ENCODE measurements at regions not wholly inside any gene's neighbourhood (a gene's known extent, or its start where the extent isn't known, plus 50 kb on each side); places are given as distances from the start of the nearest gene placed in this dataset.

GRCh38 chr13:109647053-109647452 is 139.3 kb downstream of the IRS2 start:
- peak; percentile 50 for DNase-seq (ENCODE audit: low read depth, low spot score)
- H3K27ac ChIP-seq = no peak overlapping the region

GRCh38 chr13:109646423-109646822 is 140.0 kb downstream of the IRS2 start:
- no peak overlapping the region for H3K27ac ChIP-seq
- no peak for DNase-seq (ENCODE audit: low read depth, low spot score)

GRCh38 chr13:109645831-109646230 is 140.6 kb downstream of the IRS2 start:
- no peak for DNase-seq (ENCODE audit: low read depth, low spot score)
- H3K27ac ChIP-seq = no peak overlapping the region

- no peak for DNase-seq (ENCODE audit: low read depth, low spot score)
- no peak overlapping the region for H3K27ac ChIP-seq
These were observed 141.4 kb downstream of the IRS2 start for GRCh38 chr13:109644956-109645355.

GRCh38 chr13:109644069-109644750 is 142.2 kb downstream of the IRS2 start:
- DNase-seq (ENCODE audit: low read depth, low spot score) = peak; percentile 50
- no peak overlapping the region for H3K27ac ChIP-seq

GRCh38 chr13:109642358-109642757 is 144.0 kb downstream of the IRS2 start:
- no peak for DNase-seq (ENCODE audit: low read depth, low spot score)
- no peak overlapping the region for H3K27ac ChIP-seq

- H3K27ac ChIP-seq = no peak overlapping the region
- no peak for DNase-seq (ENCODE audit: low read depth, low spot score)
These were observed 149.6 kb downstream of the IRS2 start for GRCh38 chr13:109636736-109637135.

GRCh38 chr13:109631069-109631468 is 155.3 kb downstream of the IRS2 start:
- H3K27ac ChIP-seq = no peak overlapping the region
- no peak for DNase-seq (ENCODE audit: low read depth, low spot score)

GRCh38 chr13:109630271-109630670 is 156.1 kb downstream of the IRS2 start:
- DNase-seq (ENCODE audit: low read depth, low spot score) = peak; percentile 60
- peak overlapping the region; percentile 33 for H3K27ac ChIP-seq

- no peak for DNase-seq (ENCODE audit: low read depth, low spot score)
- peak overlapping the region; percentile 33 for H3K27ac ChIP-seq
These were observed 156.6 kb downstream of the IRS2 start for GRCh38 chr13:109629737-109630136.

GRCh38 chr13:109628251-109628699 is 158.1 kb downstream of the IRS2 start:
- peak; percentile 63 for DNase-seq (ENCODE audit: low read depth, low spot score)
- peak overlapping the region; percentile 28 for H3K27ac ChIP-seq

- no peak for DNase-seq (ENCODE audit: low read depth, low spot score)
- H3K27ac ChIP-seq = peak overlapping the region; percentile 28
These were observed 158.7 kb downstream of the IRS2 start for GRCh38 chr13:109627649-109628048.

GRCh38 chr13:109626386-109627171 is 159.8 kb downstream of the IRS2 start:
- DNase-seq (ENCODE audit: low read depth, low spot score) = no peak
- H3K27ac ChIP-seq = no peak overlapping the region

GRCh38 chr13:109625156-109625555 is 161.2 kb downstream of the IRS2 start:
- DNase-seq (ENCODE audit: low read depth, low spot score) = no peak
- H3K27ac ChIP-seq = no peak overlapping the region

- DNase-seq (ENCODE audit: low read depth, low spot score) = no peak
- H3K27ac ChIP-seq = no peak overlapping the region
These were observed 164.4 kb downstream of the IRS2 start for GRCh38 chr13:109622006-109622405.

GRCh38 chr13:109615721-109616420 is 170.5 kb downstream of the IRS2 start:
- no peak overlapping the region for H3K27ac ChIP-seq

GRCh38 chr13:109611912-109612691 is 174.3 kb downstream of the IRS2 start:
- DNase-seq (ENCODE audit: low read depth, low spot score) = peak; percentile 24
- H3K27ac ChIP-seq = no peak overlapping the region

More at GRCh38 chr13:109615721-109616420, 170.5 kb downstream of the IRS2 start:
- no peak for DNase-seq (ENCODE audit: low read depth, low spot score)

GRCh38 chr13:109610517-109610916 is 175.9 kb downstream of the IRS2 start:
- no peak for DNase-seq (ENCODE audit: low read depth, low spot score)
- no peak overlapping the region for H3K27ac ChIP-seq

- no peak for DNase-seq (ENCODE audit: low read depth, low spot score)
These were observed 177.9 kb downstream of the IRS2 start for GRCh38 chr13:109608503-109608902.

GRCh38 chr13:109608059-109608458 is 178.3 kb downstream of the IRS2 start:
- no peak for DNase-seq (ENCODE audit: low read depth, low spot score)
- H3K27ac ChIP-seq = no peak overlapping the region

More at GRCh38 chr13:109608503-109608902, 177.9 kb downstream of the IRS2 start:
- H3K27ac ChIP-seq = no peak overlapping the region
